Astrocyte (in vitro differentiated cells and primary cell): ENCODE measurements at regions not wholly inside any gene's neighbourhood (a gene's known extent, or its start where the extent isn't known, plus 50 kb on each side); places are given as distances from the start of the nearest gene placed in this dataset.

Experiments
- DNase-seq: peaks from one replicate; pipeline ENCODE4 v3.0.0-alpha.2; 2010; ENCODE audit warnings: low read depth
- FAIRE-seq: peaks from 2 replicates; lab custom pipeline; 2011; peaks lifted over from hg19 to GRCh38; lab: Jason Lieb, UNC
- H2AFZ ChIP-seq: 2 replicates; pipeline ENCODE4 v1.6.0; 2012; ENCODE audit warnings: low read depth, low read length, inconsistent platforms
- H3K27ac ChIP-seq: 2 replicates; pipeline ENCODE4 v1.5.1; 2011; ENCODE audit warnings: low read depth, low read length, inconsistent platforms
- H3K27me3 ChIP-seq: 2 replicates; pipeline ENCODE4 v1.6.0; 2011; ENCODE audit warnings: low read length, inconsistent platforms; ENCODE audit not compliant: insufficient read depth
- H3K36me3 ChIP-seq: 2 replicates; pipeline ENCODE4 v1.5.1; 2011; ENCODE audit warnings: low read length, inconsistent platforms; ENCODE audit not compliant: insufficient read depth
- H3K4me1 ChIP-seq: 2 replicates; pipeline ENCODE4 v1.5.1; 2011; ENCODE audit warnings: low read length, inconsistent platforms; ENCODE audit not compliant: insufficient read depth
- H3K4me2 ChIP-seq: 2 replicates; pipeline ENCODE4 v1.6.0; 2012; ENCODE audit warnings: low read length, inconsistent platforms
- H3K4me3 ChIP-seq: 2 replicates; pipeline ENCODE4 v1.5.1; 2011; ENCODE audit warnings: low read depth, mild to moderate bottlenecking, low read length, inconsistent platforms; ENCODE audit not compliant: insufficient read depth
- H3K79me2 ChIP-seq: 2 replicates; pipeline ENCODE4 v1.6.0; 2012; ENCODE audit warnings: mild to moderate bottlenecking, low read length, inconsistent platforms; ENCODE audit not compliant: insufficient read depth
- H3K9ac ChIP-seq: 2 replicates; pipeline ENCODE4 v1.6.0; 2012; ENCODE audit warnings: mild to moderate bottlenecking, low read length, inconsistent platforms
- H3K9me3 ChIP-seq: 2 replicates; pipeline ENCODE4 v1.5.1; 2012; ENCODE audit warnings: low read depth, mild to moderate bottlenecking, low read length, inconsistent platforms; ENCODE audit not compliant: insufficient read depth
- H4K20me1 ChIP-seq: 2 replicates; pipeline ENCODE4 v1.6.0; 2012; ENCODE audit warnings: low read length, inconsistent platforms; ENCODE audit not compliant: insufficient read depth
- H3K27ac Mint-ChIP-seq: one replicate; pipeline ENCODE4 v1.8.0; 2021; ENCODE audit warnings: mild to moderate bottlenecking, mixed read lengths; ENCODE audit not compliant: unreplicated experiment
- H3K27me3 Mint-ChIP-seq: one replicate; pipeline ENCODE4 v1.8.0; 2021; ENCODE audit warnings: low read depth, mixed read lengths; ENCODE audit not compliant: unreplicated experiment
- H3K36me3 Mint-ChIP-seq: one replicate; pipeline ENCODE4 v1.8.0; 2021; ENCODE audit warnings: low read depth, mixed read lengths; ENCODE audit not compliant: unreplicated experiment
- H3K4me1 Mint-ChIP-seq: one replicate; pipeline ENCODE4 v1.8.0; 2021; ENCODE audit warnings: low read depth, mixed read lengths; ENCODE audit not compliant: unreplicated experiment
- H3K4me3 Mint-ChIP-seq: one replicate; pipeline ENCODE4 v1.8.0; 2021; ENCODE audit warnings: mild to moderate bottlenecking, moderate library complexity, mixed read lengths; ENCODE audit not compliant: unreplicated experiment
- H3K9me3 Mint-ChIP-seq: one replicate; pipeline ENCODE4 v1.8.0; 2021; ENCODE audit warnings: mild to moderate bottlenecking, mixed read lengths; ENCODE audit not compliant: unreplicated experiment
- EZH2 ChIP-seq: IDR thresholded peaks from 2 replicates; pipeline ENCODE4 v1.6.1; 2012; ENCODE audit warnings: mild to moderate bottlenecking, low read length, inconsistent platforms; ENCODE audit not compliant: insufficient read depth
- TF ChIP-seq, protein P1 (sequence below): IDR thresholded peaks from 2 replicates; pipeline ENCODE4 v1.5.1; 2011; ENCODE audit warnings: low read depth, mild to moderate bottlenecking, inconsistent platforms, low read length, moderate library complexity; ENCODE audit not compliant: insufficient read depth

GRCh38 chr4:57554556-57555092 lies 444.4 kb upstream of the IGFBP7 start:
- Histone ChIP-seq H2AFZ (no peak overlapping the region), H3K27ac (no peak overlapping the region), H3K4me3 (no peak overlapping the region), H3K9me3 (no peaks in the 10 kb centered on the region), H3K4me1 (no peaks in the 10 kb centered on the region), H3K9ac (no peak overlapping the region), H3K79me2 (no peaks in the 10 kb centered on the region), H3K36me3 (no peaks in the 10 kb centered on the region), H3K27me3 (no peaks in the 10 kb centered on the region), H3K4me2 (no peak overlapping the region), H4K20me1 (no peaks in the 10 kb centered on the region)
- Mint-ChIP-seq H3K4me3 (no peak overlapping the region), H3K27ac (no peak overlapping the region), H3K36me3 (no peaks in the 10 kb centered on the region), H3K9me3 (no peaks in the 10 kb centered on the region), H3K27me3 (no peaks in the 10 kb centered on the region), H3K4me1 (no peaks in the 10 kb centered on the region)
- no peak for FAIRE-seq
- DNase-seq: no peak
- TF ChIP-seq, protein P1, sequence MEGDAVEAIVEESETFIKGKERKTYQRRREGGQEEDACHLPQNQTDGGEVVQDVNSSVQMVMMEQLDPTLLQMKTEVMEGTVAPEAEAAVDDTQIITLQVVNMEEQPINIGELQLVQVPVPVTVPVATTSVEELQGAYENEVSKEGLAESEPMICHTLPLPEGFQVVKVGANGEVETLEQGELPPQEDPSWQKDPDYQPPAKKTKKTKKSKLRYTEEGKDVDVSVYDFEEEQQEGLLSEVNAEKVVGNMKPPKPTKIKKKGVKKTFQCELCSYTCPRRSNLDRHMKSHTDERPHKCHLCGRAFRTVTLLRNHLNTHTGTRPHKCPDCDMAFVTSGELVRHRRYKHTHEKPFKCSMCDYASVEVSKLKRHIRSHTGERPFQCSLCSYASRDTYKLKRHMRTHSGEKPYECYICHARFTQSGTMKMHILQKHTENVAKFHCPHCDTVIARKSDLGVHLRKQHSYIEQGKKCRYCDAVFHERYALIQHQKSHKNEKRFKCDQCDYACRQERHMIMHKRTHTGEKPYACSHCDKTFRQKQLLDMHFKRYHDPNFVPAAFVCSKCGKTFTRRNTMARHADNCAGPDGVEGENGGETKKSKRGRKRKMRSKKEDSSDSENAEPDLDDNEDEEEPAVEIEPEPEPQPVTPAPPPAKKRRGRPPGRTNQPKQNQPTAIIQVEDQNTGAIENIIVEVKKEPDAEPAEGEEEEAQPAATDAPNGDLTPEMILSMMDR: no peak
- no peak for TF ChIP-seq EZH2

DNA sequence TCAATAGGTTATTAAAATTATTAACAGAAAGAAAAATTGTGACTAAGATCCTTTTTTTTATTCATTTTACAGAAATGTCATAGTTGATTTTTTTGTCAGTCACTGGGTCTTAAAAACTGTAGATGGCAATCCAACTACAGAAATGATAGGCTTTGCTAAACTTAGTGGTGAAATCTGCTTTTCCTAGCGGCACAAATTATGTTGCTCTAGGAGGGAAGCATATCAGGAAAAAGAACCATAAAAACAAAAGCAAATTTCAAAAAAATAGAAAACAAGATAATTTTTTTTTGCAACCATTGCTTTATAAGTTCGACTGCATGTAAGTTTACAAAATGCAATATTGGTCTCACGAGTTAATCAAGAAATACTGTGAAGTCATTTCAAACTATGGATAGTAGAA lies 443.5 kb upstream of the IGFBP7 start:
- no peak overlapping the region for H3K4me3 Mint-ChIP-seq
- Histone ChIP-seq H3K36me3 (no peaks in the 10 kb centered on the region), H3K27me3 (no peaks in the 10 kb centered on the region), H2AFZ (no peak overlapping the region), H4K20me1 (no peaks in the 10 kb centered on the region), H3K4me2 (no peak overlapping the region), H3K4me1 (no peaks in the 10 kb centered on the region), H3K27ac (no peak overlapping the region), H3K79me2 (no peaks in the 10 kb centered on the region), H3K4me3 (no peak overlapping the region), H3K9ac (no peak overlapping the region), H3K9me3 (no peaks in the 10 kb centered on the region)
- H3K27me3 Mint-ChIP-seq: no peaks in the 10 kb centered on the region
- H3K4me1 Mint-ChIP-seq: no peaks in the 10 kb centered on the region
- no peaks in the 10 kb centered on the region for H3K36me3 Mint-ChIP-seq
- H3K9me3 Mint-ChIP-seq: no peaks in the 10 kb centered on the region
- FAIRE-seq (no peak), DNase-seq (no peak)
- TF ChIP-seq, protein P1: no peak
- TF ChIP-seq EZH2: no peak
- H3K27ac Mint-ChIP-seq: no peak overlapping the region

DNA sequence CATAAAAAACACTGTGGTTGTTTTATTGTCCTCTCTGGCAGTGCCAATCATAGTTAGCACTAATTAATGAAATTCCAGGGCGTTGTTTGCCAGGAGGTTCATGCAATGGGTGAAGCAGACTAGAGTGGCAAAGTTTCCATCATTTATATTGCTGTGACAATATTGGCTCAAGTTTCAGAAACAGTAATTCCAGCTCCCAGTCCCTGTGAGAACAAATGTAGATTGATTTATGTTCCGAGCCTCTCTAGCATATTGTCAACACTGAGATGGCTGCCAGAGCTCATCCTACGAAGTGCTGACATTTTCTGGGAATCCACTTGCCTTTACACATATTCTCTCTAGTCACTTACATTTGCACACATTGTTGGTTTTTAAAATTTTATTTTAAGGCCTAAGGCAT lies 440.0 kb upstream of the IGFBP7 start:
- no peak overlapping the region for H3K4me3 Mint-ChIP-seq

More for the DNA sequence above, 440.0 kb upstream of the IGFBP7 start:
- Mint-ChIP-seq H3K27ac (no peak overlapping the region), H3K9me3 (no peaks in the 10 kb centered on the region), H3K4me1 (no peaks in the 10 kb centered on the region), H3K27me3 (no peaks in the 10 kb centered on the region), H3K36me3 (no peaks in the 10 kb centered on the region)
- no peaks in the 10 kb centered on the region for H3K4me1 ChIP-seq
- no peak overlapping the region for H2AFZ ChIP-seq
- H3K79me2 ChIP-seq: no peaks in the 10 kb centered on the region
- TF ChIP-seq EZH2: no peak
- TF ChIP-seq, protein P1: no peak
- no peak overlapping the region for H3K4me3 ChIP-seq
- no peak overlapping the region for H3K9ac ChIP-seq
- no peaks in the 10 kb centered on the region for H3K36me3 ChIP-seq
- no peak overlapping the region for H3K27ac ChIP-seq
- peaks cover 2% of the 10 kb centered on the region for H3K27me3 ChIP-seq
- DNase-seq: no peak
- FAIRE-seq: no peak
- H3K9me3 ChIP-seq: no peaks in the 10 kb centered on the region
- H4K20me1 ChIP-seq: no peaks in the 10 kb centered on the region
- no peak overlapping the region for H3K4me2 ChIP-seq
